PC-3 (cell line): ENCODE measurements at regions not wholly inside any gene's neighbourhood (a gene's known extent, or its start where the extent isn't known, plus 50 kb on each side); places are given as distances from the start of the nearest gene placed in this dataset.

Source experiments
- EZH2phosphoT487 ChIP-seq: fragments of 300-600 bp; sonication (generic); IDR thresholded peaks from 2 replicates; pipeline ENCODE4 v1.6.1; 2018; ENCODE audit warnings: mild to moderate bottlenecking, antibody characterized with exemption, low read length, borderline replicate concordance
- TF ChIP-seq, protein P1 (sequence below): fragments of 300-600 bp; sonication (generic); conservative IDR thresholded peaks from 2 replicates; pipeline ENCODE4 v1.5.1; 2017; ENCODE audit warnings: antibody characterized with exemption, low read depth, mild to moderate bottlenecking, low read length

DNA sequence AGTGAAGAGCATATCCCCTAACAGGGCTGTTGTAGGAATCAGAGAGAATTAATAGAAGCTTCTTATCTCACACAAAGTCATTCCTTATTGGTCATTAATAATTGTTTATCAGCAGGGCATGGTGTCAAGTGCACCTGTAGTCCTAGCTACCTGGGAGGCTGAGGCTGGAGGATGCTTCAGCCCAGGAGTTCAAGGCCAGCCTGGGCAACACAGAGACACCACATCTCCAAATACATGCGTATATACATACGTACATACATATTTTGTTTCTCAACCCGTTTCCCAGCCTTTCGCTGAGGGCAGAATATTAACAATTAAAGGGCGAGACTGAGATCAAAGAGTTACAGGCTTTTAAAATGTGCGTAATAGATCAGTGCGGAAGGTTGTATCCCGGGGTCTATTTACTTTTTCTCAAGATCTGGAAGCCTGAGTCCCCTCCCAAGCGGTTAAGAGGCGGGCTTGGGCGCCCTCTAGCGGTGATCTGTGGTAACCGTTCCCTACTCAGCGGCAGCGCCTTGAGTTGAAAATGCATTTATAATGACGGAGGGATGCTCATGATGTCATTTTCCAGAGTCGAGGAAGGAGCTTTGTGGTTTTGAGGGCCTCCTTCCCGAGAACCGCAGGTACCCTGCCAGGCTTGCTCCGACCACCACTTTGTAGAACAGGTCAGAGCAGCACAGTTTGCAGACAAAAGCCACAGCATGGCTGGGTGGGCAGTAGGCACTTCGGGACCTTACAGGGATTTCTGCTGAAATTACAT is 169.6 kb upstream of the GPR12 start:
- TF ChIP-seq, protein P1, sequence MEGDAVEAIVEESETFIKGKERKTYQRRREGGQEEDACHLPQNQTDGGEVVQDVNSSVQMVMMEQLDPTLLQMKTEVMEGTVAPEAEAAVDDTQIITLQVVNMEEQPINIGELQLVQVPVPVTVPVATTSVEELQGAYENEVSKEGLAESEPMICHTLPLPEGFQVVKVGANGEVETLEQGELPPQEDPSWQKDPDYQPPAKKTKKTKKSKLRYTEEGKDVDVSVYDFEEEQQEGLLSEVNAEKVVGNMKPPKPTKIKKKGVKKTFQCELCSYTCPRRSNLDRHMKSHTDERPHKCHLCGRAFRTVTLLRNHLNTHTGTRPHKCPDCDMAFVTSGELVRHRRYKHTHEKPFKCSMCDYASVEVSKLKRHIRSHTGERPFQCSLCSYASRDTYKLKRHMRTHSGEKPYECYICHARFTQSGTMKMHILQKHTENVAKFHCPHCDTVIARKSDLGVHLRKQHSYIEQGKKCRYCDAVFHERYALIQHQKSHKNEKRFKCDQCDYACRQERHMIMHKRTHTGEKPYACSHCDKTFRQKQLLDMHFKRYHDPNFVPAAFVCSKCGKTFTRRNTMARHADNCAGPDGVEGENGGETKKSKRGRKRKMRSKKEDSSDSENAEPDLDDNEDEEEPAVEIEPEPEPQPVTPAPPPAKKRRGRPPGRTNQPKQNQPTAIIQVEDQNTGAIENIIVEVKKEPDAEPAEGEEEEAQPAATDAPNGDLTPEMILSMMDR, result peak; percentile 94
- TF ChIP-seq EZH2phosphoT487, result no peak
